GM10266 (cell line): ENCODE measurements at regions not wholly inside any gene's neighbourhood (a gene's known extent, or its start where the extent isn't known, plus 50 kb on each side); places are given as distances from the start of the nearest gene placed in this dataset.
"Not testable (repeated sequence)": the region's sequence is repeated elsewhere in the genome, so short reads cannot be mapped to it uniquely, and the experiment has no call there.

Experiments used
- DNase-seq: peaks from one replicate; pipeline ENCODE4 v3.0.0; 2012; ENCODE audit errors: extremely low spot score
- CTCF ChIP-seq: IDR thresholded peaks from 2 replicates; pipeline ENCODE4 v1.5.1; 2012; ENCODE audit warnings: mild to moderate bottlenecking, low read depth; ENCODE audit not compliant: control insufficient read depth, insufficient read depth; ENCODE audit errors: missing control alignments

DNA sequence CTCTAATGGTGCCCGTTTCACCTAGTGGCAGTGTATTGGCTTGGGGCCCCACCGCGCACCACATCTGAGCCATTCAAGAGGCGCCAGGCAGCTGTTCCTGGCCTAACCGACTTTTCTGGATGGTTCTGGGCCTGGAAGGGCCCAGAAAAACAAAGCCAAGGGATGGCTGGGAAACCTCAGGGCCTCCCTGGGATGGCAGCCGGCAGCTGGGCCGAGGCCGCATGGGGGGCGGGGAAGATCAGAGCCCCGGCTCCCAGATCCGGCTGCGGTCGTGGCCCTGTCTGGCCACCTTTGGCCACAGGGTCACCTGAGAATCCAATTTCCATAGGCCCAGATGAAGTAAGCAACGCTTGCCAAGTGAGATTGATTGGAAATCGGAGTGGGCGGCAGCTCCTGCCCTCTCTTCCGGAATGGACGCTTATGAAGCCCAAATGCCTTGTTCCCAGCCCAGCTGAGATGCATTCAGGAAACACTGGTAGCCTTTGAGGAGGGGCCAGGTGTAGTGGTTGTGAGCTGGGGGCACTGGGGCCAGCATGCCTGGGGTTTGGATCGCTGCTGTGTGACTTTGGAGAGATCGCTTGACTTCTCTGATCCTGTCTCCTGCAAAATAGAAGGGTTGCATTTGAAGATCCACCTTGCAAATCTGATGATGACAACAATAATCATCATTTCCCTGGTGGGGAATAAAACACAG is 163.8 kb upstream of the GSE1 start:
- no peak for DNase-seq
- no peak for TF ChIP-seq CTCF

DNA sequence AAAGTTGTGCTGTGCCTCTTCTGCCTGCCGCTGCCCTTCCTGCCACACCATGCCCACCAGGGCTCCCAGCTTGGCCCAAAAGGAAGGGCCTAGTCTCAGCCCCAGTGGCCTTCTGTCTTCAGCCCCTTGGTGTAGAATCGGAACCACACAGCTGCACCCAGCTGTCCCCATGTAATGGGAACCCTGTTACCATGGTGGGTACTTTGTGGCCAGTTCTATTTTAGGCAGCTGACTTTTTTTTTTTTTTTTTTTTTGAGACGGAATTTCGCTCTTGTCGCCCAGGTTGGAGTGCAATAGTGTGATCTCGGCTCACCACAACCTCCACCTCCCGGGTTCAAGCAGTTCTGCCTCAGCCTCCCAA is 163.3 kb upstream of the GSE1 start:
- no peak for TF ChIP-seq CTCF
- no peak for DNase-seq

DNA sequence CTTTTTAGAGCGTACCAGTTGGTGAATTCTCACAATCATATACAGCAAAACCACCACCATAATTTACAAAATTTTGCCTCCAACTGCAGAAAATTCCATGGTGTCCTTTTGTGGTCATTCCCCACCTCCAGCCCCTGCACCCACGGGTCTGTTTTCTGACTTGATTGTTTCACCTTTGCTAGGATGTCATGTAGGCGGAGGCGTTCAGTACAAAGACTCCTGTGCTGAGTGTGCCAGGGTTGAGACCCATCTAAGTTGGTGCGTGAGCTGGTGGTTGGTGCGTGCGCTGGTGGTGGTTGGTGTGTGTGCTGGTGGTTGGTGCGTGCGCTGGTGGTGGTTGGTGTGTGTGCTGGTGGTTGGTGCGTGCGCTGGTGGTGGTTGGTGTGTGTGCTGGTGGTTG is 162.0 kb upstream of the GSE1 start:
- DNase-seq: not testable (repeated sequence)

- no peak for DNase-seq
- TF ChIP-seq CTCF: no peak
These were observed 161.3 kb upstream of the GSE1 start for GRCh38 chr16:85451641-85452363.

GRCh38 chr16:85452364-85453193 is 160.5 kb upstream of the GSE1 start:
- DNase-seq: no peak

DNA sequence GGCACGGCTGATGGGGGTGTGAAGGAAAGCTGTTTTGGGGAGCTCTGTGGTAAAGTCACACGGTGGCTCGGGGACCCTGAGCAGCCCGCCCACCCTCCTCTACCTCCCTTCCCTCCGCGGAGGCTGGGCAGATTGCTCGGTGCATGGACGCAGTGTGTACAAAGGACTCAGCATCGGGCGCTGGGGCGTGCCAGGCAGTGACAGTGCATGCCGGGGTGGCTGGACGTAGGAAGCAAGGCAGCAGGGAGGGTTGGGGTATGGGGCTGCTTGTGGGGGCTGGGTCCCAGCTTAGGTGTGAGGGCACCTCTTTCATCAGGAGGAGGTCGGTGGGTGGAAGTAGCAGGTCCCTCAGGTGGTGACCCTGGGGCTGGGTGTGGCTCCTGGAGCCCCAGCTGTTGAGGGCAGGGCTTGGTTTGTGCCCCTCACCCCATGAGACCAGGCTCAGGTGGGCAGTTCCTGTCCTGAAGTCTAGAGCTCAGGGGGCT is 159.9 kb upstream of the GSE1 start:
- DNase-seq: no peak
- no peak for TF ChIP-seq CTCF

More at GRCh38 chr16:85452364-85453193, 160.5 kb upstream of the GSE1 start:
- no peak for TF ChIP-seq CTCF

DNA sequence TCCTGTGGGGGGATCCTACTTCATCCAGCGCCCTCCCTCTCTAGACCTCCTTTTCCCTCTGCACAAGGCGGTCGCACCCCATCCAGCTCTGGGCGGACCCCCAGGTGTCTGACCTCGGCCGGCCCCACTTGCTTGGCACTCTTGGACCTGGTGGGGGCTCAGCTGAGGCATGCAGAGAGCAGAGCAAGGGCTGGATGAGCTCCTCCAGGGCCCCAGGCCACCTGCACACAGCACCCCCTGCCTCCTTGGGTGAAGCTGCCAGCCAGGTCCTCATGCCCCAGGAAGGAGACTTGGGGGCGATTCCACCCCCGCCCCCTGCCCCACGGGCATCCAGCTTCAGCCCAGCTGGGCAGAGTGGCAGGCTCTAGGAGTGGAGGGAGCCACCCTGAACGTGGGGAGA is 159.4 kb upstream of the GSE1 start:
- TF ChIP-seq CTCF: no peak
- no peak for DNase-seq
